Skin of body (tissue), 1 donor: ENCODE measurements at regions not wholly inside any gene's neighbourhood (a gene's known extent, or its start where the extent isn't known, plus 50 kb on each side); places are given as distances from the start of the nearest gene placed in this dataset.
A peak's percentile ranks its signal among the peaks of the same experiment; 100 is the strongest.
"Not testable (repeated sequence)": the region's sequence is repeated elsewhere in the genome, so short reads cannot be mapped to it uniquely, and the experiment has no call there.

Experiments used
- DNase-seq: peaks from one replicate; lab custom pipeline; 2025; lab: John Stamatoyannopoulos, UW

GRCh38 chr3:164467007-164467406 is 611.3 kb downstream of the SI start:
- DNase-seq, result no peak

- no peak for DNase-seq
Observed at GRCh38 chr3:164465172-164465571, 613.1 kb downstream of the SI start.

- no peak for DNase-seq
Observed at GRCh38 chr3:164460851-164461250, 617.4 kb downstream of the SI start.

GRCh38 chr3:164459521-164460151 is 618.7 kb downstream of the SI start:
- DNase-seq, result no peak

GRCh38 chr3:164458986-164459385 is 619.3 kb downstream of the SI start:
- DNase-seq, result no peak

- peak; percentile 14 for DNase-seq
Observed at GRCh38 chr3:164453714-164454113, 624.6 kb downstream of the SI start.

- DNase-seq, result no peak
Observed at GRCh38 chr3:164452707-164453106, 625.6 kb downstream of the SI start.

- no peak for DNase-seq
Observed at GRCh38 chr3:164451072-164451910, 627.0 kb downstream of the SI start.

GRCh38 chr3:164450276-164450905 is 627.9 kb downstream of the SI start:
- DNase-seq, result no peak

- no peak for DNase-seq
Observed at GRCh38 chr3:164419220-164419619, 659.1 kb downstream of the SI start.

- DNase-seq, result no peak
Observed at GRCh38 chr3:164418414-164418813, 659.9 kb downstream of the SI start.

GRCh38 chr3:164417955-164418354 is 660.3 kb downstream of the SI start:
- DNase-seq, result no peak

- no peak for DNase-seq
Observed at GRCh38 chr3:164416491-164417222, 661.6 kb downstream of the SI start.

GRCh38 chr3:164408326-164408725 is 670.0 kb downstream of the SI start:
- no peak for DNase-seq

GRCh38 chr3:164407111-164407510 is 671.2 kb downstream of the SI start:
- DNase-seq, result no peak

GRCh38 chr3:164406281-164406680 is 672.0 kb downstream of the SI start:
- DNase-seq, result no peak

GRCh38 chr3:164401923-164402322 is 676.4 kb downstream of the SI start:
- no peak for DNase-seq

GRCh38 chr3:164401440-164401839 is 676.9 kb downstream of the SI start:
- not testable (repeated sequence) for DNase-seq

GRCh38 chr3:164397462-164397861 is 680.8 kb downstream of the SI start:
- DNase-seq, result no peak

- DNase-seq, result no peak
Observed at GRCh38 chr3:164393171-164393570, 685.1 kb downstream of the SI start.

GRCh38 chr3:164390046-164390445 is 688.2 kb downstream of the SI start:
- DNase-seq, result no peak

GRCh38 chr3:164387236-164387635 is 691.1 kb downstream of the SI start:
- DNase-seq, result no peak
